ENCODE measurements at regions not wholly inside any gene's neighbourhood (a gene's known extent, or its start where the extent isn't known, plus 50 kb on each side); places are given as distances from the start of the nearest gene placed in this dataset.
"Not testable (repeated sequence)": the region's sequence is repeated elsewhere in the genome, so short reads cannot be mapped to it uniquely, and the experiment has no call there.

DNA sequence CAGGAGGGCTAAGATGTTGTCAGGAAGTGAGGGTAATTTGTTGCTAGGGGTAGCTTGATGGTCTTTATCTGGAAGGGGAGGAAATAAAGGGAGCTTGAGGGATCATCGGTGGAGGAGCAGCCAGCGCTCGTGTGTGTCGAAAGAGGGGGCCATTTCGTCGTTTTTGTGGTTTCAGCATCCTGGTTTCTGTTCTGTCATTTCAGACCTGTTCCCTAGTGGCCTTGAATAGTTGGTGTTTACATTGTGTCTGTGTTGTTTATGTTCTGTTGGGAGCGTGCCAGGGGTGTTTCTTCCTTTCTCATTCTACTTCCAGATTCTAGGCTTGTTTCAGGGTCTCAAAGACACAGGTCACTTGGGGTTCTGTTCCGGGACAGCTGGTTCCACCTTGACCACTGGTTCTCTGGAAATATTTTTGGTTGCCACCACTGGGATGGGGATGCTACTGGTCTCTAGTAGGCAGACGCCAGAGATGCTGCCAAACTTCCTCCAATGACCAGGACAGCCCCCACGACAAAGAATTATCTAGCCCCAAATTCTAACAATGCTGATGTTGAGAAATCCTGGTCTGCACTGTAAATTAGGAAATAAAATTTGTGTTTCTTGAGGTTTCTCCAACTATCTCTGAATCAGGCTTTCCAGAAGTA, 113.9 kb upstream of the NAA20 start:
- no peak for DNase-seq

DNA sequence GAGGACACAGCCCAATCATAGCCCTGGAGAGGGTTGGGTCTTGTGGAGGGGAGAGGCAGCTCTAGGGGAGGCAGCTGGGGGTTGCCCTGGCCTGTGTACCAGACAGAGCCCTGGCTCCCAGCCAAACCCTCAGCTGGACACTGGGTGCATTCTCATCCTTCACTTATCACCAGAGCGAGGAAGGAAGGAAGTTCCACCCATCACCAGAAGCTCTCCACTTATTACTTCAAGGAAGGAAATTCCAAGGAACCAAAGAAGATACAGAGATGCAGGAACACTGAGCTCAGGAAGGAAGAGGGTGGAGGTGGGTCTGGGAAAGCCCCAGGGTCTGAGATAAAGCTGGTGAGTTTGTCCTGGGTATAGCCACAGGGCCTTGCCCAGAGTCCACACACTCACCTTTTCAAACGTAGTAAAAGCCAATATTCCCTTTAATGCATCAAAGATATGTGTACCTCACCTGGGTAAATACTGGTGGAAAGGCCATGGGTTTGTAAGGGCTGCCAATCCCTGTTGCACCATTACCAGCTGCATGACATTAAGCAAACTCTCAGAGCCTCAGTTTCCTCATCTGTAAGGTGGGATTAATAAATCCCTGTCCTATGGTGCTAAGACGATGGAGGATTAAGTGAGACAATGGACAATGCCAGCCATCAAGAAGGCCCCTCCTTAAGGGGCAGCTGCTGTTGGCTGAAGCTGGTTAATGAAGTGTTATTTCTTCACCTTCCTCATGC, 109.7 kb upstream of the NAA20 start:
- DNase-seq: no peak

DNA sequence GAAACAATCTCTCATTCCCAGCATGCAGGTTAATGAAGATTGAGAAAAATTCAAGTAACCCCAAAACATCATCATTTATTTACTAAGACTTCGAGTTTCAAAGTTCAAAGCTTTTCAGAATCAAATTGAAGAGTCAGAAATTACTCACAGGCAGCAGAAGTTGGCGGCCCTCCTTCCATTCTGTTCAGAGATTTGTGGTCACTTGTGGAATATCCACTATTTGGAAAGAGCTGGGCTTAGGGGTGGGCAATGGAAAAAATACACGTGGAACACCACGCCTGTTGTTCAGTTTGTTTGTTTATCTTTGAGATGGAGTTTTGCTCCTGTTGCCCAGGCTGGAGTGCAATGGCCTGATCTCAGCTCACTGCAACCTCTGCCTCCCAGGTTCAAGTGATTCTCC, 108.6 kb upstream of the NAA20 start:
- DNase-seq: no peak

DNA sequence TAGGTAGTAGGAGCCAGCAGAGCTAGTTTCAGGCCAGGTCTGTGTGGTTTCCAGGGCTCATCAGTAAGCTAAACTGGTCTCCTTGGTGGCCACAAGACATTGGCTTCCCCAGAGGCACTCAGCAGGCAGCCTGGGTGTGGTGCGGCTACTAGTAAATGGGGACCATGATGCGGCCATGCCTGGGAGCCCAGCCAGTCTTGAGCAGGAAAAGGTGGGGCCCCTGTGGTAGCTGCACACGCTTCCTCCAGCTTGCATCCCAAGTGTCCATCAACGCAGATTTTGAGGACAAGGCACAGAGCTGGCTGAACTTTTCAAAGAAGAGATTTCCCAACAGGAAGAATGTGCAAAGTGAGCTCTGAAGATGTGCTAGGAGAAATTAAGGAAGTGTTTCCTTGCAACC, 107.4 kb upstream of the NAA20 start:
- no peak for DNase-seq

DNA sequence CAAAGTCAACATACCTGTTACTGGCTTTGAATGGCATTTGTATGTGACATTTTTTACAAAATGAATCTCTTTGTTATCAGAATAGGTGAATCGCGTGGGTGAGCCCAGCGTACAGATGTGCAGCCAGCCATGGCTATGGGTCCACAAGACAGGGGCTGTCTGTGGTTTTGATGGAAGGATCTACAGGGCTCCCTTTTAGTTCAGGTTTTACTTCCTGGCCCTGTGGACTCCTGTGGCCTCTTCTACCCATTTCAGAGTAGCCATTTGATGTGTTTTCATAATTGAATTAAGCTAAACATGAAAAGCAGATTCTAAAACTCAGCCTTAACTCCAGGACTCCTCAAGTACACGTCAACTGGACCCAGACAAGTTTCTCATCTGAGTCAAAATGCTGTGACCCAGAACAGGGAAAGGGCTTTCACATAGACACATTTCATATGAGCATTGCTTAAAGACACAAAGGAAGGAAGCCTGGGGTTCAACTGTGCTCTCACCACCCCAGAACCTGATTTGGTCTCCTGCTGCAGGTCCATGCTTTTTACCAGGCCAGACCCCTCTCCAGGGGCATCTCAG, 105.3 kb upstream of the NAA20 start:
- no peak for DNase-seq

DNA sequence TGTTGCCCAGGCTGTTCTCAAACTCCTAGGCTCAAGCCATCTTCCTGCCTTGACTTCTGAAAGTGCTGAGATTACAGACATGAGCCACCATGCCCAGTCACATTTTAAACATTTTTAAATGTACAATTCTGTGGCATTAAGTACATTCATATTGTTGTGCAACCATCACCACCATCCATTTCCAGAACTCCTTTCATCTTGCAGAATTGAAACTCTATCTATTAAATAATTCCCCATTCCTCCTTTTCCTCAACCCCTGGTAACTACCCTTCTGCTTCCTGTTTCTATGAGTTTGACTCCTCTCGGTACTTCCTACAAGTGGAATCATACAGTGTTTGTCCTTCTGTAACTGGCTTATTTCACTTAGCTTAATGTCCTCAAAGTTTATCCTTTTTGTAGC, 103.8 kb upstream of the NAA20 start:
- DNase-seq: no peak

DNA sequence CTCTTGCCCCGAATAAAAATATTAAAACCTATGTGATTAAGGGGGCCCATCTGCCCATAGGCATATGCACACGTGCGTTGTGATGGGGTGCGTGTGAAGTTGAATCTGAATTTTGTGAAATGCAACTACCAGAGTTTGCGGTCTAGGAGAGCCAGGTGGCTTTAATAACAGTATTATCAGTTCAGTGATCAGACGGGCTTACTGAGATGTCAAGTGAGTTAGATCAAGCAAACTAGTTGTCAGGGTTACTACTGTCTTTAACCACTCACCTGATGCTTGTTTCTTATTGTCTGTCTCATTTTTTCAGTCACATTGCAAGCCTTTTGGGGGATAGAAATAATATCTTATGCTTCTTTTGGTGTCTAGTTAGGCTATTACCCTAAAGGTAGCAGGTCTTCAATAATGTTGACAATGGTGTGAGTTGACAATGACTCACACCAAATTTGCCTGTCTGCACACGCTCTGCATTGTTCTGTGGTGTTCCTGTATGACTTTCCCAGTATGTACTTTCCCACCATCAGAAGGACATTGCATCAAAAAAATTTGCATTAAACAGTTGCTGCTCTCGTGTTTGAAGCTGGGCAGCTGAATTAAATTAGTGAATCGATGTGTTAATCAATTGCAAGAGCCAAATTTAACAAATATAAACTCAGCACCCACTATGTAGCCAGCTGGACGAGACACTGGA, 103.1 kb upstream of the NAA20 start:
- no peak for DNase-seq

DNA sequence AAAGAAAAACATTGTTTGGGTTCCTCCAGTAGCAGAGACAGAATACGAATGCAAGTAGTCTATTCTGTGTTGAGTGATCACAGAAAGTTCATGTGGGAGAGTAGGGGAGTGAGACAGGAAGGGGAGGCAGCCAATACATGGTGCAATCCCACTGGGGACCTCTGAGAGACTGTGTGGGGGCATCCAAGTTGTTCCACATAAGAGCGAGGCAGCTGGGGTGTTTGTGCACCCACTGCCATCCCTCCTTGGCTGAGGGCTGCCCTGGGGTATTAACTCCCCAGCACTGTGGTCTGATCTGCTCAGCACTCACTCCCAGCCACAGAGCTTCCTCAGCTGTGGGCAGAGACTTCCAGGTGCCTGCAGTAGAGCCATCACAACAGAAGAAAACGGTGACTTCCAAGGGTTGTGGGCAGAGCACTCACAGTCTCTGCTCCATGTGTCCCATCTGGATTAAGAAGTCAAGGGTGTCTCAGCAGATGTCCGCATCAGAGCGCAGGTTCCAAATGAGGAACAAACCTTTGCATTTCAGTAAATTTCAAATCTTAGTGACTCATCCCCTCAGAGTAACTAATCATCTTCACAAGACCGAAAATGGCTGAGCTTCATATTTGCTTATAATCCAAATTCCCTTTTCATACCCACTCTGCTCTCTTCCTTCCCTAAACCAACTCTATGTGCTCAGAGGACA, 101.9 kb upstream of the NAA20 start:
- no peak for DNase-seq

DNA sequence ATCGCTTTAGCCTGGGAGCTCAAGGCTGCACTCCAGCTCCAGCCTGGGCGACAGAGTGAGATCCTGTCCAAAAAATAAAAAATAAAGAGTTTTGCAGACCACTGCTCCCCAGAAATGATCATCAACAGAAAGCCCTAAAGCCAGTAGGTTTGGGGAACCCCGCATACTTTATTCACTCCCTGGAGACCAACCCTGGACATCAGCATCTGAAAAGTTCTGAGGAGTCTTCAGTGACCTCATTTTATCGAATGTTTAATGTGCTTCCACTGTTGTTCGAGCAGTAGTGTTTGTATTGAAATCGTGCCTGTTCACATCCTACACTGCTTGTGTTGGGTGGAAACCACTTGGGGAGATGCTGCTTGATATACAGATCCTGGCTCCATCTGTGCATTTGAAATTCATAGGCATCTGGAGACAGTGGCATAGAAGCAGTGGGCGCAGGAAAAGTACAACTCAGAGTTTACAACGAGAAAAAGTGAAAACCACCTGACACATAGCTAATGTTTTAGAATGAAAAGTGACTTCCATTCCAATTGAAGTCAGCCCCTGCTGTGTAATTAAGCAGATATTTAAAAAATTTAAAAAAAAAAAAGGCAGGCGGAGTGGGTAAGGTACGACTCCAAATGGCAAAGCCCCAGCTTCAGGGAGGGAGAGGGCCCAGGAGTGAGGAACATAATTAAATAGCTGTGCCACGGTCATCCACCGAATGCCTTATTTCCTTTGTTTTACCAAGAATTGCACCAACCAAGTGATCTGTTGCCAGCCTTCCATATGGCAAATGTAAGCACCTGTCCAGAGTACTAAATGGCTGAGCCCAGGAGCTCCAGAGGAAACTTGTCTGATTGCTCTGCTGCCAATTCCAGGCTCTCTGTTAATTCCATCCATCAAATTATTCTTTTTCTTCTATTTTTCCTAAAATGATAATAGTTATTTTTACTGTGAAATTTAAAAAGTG, 100.4 kb upstream of the NAA20 start:
- no peak for DNase-seq

DNA sequence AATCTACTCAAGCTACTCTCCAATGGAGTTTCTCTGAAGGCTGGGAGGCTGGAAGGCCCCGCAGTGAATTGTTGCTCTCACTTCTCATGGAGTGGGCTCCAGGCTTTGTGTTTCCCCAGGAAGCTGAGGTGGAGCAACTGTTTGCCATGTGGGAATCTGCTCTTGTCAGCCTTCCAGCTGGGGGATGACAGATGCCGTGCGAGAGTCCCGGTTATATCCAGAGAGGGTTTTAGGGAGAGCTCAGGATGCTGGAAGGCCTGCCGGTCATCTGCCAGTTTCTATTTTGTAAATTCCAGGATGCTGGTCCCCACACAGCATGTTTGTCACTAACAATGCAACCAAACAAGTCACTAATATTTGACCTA, 98.2 kb upstream of the NAA20 start:
- no peak for DNase-seq

DNA sequence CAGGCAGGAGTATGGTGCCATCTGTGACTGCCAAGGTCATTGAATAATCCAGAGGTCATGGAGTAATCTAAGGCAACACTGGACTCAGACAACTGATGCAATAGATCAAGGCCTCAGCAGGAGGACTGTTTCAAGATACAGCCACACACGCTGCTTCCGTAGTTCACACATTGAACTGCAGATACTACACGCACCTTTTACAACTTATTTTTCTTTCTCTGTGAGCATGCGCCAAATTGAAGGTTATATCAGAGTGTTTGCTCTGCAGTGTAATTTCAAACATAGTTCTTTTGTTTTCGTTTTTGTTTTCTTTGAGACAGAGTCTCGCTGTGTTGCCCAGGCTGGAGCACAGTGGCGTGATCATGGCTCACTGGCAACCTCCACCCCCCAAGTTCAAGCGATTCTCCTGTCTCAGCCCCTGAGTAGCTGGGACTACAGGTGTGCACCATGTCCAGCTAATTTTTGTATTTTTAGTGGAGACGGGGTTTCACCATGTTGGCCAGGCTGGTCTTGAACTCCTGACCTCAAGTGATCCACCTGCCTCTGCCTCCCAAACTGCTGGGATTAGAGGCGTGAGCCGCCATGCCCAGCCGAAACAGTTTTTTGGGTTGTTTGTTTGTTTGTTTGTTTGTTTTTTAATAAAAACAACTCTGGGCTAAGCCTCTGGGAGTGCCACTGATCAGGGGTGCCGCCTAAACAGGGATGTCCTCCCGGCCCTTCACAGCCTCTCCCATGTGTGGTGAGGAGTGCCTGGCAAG, 96.6 kb upstream of the NAA20 start:
- DNase-seq: no peak

DNA sequence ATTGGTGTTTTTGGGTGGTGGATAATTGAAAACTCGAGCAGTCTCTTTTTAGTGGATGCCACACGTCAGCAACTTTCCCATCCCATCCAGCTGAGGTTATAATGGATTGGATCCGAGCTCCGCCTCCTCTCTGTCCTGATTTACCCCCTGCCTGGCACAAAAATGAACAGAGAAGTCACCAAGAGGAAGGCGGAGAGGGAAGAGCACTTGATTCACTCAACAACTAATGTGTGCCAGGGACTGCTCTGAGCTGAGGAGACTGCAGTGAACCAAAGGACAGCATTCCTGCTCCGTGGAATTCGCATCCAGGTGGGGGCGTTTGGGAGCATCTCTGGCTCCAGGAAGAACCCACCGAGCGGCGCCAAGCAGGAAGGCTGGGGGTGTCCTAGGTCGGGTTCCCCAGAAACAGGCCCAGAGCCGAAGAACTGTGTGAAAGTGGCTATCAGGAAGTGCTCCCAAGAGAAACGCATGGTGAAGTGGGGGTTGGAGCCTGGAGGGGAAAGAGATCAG, 95.8 kb upstream of the NAA20 start:
- no peak for DNase-seq

DNA sequence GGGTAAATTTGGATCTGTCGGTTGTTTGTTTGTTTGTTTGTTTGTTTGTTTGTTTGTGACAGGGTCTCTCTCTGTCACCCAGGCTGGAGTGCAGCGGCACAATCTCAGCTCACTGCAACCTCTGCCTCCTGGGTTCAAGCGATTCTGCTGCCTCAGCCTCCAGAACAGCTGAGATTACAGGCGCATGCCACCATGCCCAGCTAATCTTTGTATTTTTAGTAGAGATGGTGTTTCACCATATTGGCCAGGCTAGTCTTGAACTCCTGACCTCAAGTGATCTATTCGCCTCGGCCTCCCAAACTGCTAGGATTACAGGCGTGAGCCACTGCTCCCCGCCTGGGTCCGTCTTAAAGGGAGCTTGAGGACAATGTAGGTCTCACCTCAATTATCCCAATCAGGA, 95.3 kb upstream of the NAA20 start:
- DNase-seq: not testable (repeated sequence)

DNA sequence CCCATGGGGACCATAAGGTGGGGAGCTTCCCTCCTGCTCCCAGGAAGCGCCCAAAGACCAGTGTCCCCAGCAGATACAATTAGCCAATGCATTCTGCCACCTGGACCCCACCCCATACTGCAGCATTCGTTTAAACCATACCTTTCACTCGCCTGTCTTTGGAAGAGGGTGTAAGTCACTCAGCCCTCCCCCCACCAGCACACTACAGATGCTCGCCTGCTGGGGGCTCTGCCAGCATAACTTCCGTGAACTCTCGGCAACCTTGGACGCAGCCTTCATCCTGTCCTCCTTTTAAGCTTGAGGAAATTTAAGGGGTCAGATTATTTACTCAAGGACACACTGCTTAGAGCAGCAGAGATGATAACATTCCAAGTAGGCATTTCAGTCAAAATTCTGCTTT, 94.4 kb upstream of the NAA20 start:
- no peak for DNase-seq

DNA sequence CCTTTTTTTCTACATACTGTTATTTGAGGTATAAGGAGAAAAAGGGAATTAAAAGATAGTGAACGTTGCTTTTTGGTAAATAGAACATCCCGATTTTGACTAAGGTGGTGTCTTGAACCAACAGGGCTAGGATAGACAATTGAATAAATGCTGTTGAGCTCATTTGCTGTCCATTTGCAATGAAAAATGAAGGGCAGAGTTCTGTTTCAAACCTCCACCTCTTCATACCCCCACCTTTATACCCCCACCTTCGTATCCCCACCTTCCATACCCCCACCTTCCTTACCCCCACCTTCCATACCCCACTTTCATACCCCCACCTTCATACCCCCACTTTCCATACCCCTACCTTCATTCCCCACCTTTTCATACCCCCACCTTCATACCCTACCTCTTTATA, 93.4 kb upstream of the NAA20 start:
- DNase-seq: no peak

DNA sequence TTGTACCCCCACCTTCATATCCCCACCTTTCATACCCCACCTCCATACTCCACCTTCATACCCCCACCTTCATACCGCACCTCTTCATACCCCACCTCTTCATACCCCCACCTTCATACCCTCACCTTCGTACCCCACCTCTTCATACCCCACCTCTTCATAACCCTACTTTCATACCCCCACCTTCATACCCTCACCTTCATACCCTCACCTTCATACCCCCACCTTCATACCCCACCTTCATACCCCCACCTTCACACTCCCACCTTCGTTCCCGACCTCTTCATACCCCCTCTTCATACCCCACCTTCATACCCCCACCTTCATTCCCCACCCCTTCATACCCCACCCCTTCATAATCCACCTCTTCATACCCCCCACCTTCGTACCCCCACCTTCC, 92.9 kb upstream of the NAA20 start:
- DNase-seq: no peak

DNA sequence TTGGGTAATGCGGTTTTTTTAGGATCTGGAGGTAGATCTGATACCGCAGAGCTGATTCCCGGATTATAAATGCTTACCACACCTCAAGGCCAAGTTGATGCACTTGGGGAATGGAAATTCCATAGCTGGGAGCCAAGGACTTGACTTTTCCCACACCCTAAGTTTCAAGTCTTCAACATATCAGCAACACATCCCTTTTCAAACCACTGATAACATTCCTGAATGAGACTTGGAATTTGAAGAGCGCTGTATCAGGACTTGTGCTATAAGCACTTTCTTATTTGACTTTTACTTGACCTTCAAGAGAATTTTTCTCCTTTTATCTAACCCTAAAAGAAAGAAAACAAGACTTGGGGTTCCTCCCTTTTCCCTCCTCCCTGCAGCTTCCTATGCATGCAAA, 90.6 kb upstream of the NAA20 start:
- no peak for DNase-seq

DNA sequence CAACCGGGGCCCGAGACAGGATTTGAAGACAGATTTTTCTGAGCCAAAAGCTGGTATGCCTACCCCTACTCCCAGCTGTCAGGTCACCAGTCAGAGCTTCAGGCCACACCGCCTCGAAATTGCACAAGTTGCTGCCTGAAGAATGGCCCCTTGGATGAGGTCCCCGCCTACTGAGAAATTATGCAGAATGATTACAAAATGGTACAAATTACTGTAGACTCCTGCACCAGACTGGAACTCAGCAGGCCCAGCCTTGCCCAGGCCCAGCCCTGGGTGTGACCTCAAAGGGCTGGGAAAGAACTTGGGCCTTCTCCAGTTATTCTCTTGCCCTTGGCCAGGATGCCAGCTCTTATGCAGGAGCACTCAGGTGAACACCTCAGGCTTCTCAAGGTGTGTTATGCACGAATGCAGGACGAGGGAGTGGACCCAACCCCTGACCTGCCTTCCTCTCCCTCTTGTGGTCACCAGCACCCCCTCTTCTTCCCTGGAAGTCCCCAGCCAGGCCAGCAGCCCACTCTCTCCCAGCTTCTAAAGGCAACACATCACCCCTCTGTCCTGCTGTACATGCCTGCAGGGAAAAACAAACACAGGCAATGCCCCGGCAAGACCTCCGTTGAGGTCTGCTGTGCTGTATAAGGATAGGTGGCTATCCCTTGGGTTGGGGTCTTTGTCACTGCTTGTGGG, 88.7 kb upstream of the NAA20 start:
- DNase-seq: no peak

DNA sequence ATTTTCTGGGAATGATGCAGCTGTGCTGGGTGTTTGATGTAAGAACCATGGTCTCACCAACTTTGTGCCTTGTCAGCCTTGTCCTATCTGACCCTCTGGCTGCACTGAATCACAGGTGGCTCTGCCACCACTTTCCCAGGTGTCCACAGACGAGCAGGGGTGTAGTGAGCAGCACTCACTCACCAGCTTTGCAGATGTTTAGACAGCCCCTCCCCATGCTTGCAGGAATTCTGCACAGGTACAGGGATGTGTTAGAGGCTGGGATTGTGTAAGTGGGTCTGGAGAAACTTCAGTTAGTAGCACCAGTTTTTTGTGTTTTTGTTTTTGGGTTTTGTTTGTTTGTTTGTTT, 88.2 kb upstream of the NAA20 start:
- no peak for DNase-seq

DNA sequence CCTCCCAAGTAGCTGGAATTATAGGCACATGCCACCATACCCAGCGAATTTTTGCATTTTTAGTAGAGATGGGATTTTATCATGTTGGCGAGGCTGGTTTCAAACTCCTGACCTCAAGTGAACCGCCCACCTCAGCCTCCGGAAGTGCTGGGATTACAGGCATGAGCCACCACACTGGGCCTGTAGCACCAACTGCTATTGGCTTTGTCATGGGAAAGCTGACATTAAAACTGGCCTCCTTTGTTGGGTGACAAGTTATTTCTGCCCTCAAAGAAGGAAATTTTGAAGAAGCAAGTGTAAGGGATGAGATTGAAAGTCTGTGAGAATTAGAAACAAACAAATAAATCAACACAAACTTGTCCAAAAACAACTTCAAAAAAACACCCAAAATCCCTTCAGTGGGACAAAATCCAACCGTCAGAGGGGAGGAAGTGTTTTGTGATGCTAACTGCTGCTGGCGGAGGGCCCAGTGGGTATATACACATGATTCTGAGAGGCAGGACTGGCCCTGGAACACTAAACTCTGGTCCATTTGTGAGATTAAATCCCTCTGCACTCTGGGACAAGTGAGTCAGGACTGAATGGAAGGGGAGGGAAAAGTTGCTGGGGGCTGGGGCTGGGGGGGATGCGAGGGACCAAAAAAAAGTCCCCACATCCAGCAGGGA, 87.5 kb upstream of the NAA20 start:
- DNase-seq: no peak
